GM21515 (cell line): ENCODE measurements at regions not wholly inside any gene's neighbourhood (a gene's known extent, or its start where the extent isn't known, plus 50 kb on each side); places are given as distances from the start of the nearest gene placed in this dataset.
"Not testable (repeated sequence)": the region's sequence is repeated elsewhere in the genome, so short reads cannot be mapped to it uniquely, and the experiment has no call there.

Source experiments
- ATAC-seq: cut with Tn5 transposase; IDR thresholded peaks from one replicate; pipeline ENCODE4 v1.9.1; 2021; ENCODE audit not compliant: unreplicated experiment

DNA sequence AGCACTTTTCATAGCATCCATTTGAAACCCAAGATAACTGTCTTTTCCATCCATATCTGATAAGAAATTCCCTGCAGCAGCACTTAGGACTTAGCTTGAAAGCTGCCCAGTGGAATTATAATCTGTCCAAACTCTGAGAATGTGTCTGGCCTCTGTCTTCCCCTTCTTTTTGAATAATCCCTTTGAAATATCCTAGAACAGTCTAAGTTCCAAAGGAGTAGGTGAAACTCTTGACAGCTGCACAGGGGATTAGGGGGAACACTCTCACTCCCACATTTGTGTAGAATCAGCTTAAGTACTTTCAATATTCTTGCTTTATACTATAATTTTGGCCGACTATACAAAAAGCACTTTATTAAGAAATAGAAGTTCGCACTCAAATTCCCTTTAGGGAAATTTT, 157.7 kb downstream of the PAPSS1 start:
- no peak for ATAC-seq

DNA sequence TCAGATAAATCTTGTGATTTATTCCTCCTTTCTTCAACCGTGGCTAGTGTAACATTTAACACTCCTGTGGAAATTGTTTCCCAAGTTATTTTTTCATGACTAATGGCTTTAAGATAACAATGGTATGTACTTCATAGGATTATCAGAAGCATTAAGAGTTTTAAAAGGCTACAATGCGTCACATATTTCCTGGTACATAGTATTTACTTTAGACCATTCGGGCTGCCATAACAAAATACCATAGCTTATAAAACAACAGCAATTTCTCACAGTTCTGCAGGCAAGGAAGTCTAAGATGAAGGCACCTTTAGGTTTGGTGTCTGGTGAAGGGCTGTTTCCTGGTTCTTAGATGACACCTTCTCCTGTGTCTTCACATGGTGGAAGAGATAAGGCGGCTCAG, 158.6 kb downstream of the PAPSS1 start:
- no peak for ATAC-seq

DNA sequence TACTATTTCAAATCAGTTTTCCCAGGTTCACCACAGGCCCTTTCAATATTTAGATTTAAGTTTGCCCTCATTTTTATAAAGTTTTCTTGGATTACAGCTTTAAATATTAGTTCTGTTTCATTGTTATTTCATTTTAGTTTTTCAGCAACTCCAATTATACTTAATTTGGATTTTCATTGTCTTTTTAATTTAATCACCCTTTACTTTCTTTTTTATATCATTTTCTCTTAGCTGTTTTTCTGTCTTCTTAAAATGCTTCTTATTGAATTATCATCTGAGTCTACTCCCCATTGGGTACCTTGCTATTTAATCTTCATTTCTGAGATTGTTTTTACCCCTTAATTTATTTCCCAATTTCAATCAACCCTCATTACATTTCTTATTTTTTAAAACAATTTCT, 160.4 kb downstream of the PAPSS1 start:
- ATAC-seq, result no peak

- ATAC-seq, result no peak
These were observed 167.7 kb downstream of the PAPSS1 start for GRCh38 chr4:107552306-107552705.

GRCh38 chr4:107548211-107548905, 171.7 kb downstream of the PAPSS1 start:
- ATAC-seq, result no peak

DNA sequence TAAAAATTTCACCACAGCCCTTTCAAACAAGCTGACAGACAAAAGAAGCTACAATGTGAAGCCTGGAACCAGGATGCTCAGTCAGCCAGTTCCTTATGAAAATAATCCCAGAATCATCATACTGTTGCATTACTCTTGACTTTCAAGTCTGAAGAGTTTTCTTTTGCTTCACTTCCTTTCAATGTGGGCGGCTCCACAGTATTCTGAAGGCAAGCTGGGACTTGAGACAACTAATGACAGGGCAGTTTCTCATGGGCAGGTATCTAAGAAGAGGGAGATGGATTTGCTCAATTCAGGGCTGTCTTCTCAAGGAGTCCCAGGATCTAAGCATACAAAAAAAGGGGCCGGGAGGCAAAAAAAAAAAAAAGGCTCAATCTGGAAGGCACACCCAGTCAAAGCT, 173.4 kb downstream of the PAPSS1 start:
- no peak for ATAC-seq

GRCh38 chr4:107541511-107541910, 178.5 kb downstream of the PAPSS1 start:
- ATAC-seq, result no peak

DNA sequence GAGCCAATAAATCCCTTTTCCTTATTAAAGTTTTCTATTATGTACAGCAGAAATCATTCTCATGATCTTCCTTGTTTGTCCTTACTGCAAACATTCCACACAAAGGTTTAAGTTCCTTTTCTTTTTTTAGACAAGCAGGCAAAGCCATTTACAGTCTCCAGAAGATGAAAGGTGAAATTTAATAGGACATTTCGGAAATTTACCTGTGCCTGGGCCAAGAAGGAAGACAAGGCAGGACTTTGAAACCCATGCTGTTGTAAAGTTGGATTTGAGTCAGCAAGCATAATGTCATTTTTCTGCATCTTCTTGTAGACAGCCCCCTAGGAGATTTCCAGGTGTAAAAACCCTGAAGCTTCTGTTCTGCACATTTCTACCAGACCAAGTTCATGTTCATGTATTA, 188.1 kb downstream of the PAPSS1 start:
- ATAC-seq, result no peak

GRCh38 chr4:107520368-107520767, 199.7 kb downstream of the PAPSS1 start:
- no peak for ATAC-seq

GRCh38 chr4:107519053-107519452, 201.0 kb downstream of the PAPSS1 start:
- no peak for ATAC-seq

- no peak for ATAC-seq
These were observed 202.0 kb downstream of the PAPSS1 start for GRCh38 chr4:107518076-107518475.

GRCh38 chr4:107512549-107512948, 207.5 kb downstream of the PAPSS1 start:
- ATAC-seq, result no peak

DNA sequence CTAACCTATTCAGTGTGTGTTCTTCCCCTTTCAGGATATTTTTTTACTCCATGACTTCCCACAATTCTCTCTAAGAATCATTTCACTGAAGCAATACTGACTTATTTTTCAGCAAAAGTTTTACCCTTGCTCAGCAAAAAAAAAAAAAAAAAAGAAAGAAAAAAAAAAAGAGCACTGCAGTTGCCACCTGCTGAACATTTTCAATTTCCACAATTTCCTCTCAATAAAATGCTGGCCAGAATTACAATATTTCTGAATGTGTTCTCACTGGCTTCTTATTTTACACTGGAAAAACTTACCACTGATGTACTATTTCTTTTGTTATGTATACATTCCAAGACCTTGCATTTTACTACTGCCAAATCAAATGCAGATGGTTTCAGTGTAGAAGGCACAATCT, 210.4 kb downstream of the PAPSS1 start:
- ATAC-seq, result no peak

DNA sequence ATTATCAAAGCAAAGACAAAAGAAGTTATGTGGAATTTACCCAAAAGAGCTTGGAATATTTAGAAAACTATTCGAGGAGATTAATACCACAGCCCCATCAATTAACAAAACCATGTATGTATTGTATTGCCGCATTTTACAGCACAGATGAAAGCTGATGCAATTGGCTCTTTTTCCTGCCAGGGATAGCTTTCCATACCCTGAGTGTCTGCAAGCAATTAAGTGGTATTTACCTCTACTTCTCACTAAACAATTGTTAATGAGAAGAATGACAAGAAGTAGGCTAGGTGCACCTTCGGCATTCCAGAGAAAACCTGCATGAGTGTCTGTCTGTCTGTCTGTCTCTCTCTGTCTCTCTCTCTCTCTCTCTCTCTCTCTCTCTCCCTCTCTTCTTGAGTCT, 219.5 kb downstream of the PAPSS1 start:
- no peak for ATAC-seq

- ATAC-seq, result peak; percentile 51
These were observed 223.0 kb downstream of the PAPSS1 start for GRCh38 chr4:107497054-107497453.

GRCh38 chr4:107492566-107492965, 227.5 kb downstream of the PAPSS1 start:
- ATAC-seq, result no peak

DNA sequence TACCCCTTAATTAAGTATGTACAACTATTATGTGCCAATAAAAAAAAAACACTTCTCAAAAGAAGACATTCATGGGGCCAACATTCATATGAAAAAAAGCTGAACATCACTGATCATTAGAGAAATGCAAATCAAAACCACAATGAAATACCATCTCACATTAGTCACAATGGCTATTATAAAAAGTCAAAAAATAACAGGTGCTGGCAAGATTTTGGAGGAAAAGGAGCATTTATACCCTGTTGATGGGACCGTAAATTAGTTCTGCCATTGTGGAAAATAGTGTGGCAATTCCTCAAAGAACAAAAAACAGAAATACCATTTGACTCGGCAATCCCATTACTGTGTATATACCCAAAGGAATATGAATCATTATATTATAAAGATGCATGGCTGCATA, 229.9 kb downstream of the PAPSS1 start:
- no peak for ATAC-seq

- not testable (repeated sequence) for ATAC-seq
These were observed 236.4 kb downstream of the PAPSS1 start for GRCh38 chr4:107483621-107484020.

DNA sequence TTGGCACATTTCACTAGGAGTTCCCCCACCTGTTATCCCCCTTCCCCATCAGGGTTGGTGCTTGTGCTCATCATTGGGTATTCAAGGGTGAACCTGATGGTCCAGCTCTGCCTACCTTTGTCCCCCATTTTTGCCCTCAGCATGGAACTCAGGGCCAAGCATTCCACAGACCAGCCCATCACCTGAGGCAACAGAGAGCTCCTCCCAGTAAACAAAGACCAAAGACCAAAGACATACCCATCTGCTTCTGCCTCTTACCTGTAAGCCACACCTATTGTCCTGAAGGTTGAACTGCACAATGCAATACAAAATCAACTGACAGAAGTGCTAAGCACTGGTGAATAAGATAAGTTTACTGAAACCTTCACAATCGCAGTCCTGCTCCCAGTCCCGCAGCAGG, 237.5 kb downstream of the PAPSS1 start:
- ATAC-seq, result no peak

- ATAC-seq, result no peak
These were observed 241.6 kb downstream of the PAPSS1 start for GRCh38 chr4:107478327-107478980.

GRCh38 chr4:107473126-107473525, 246.9 kb downstream of the PAPSS1 start:
- no peak for ATAC-seq

GRCh38 chr4:107472265-107472948, 247.6 kb downstream of the PAPSS1 start:
- no peak for ATAC-seq
